Esophagus muscularis mucosa (tissue), 4 donors: ENCODE measurements at regions not wholly inside any gene's neighbourhood (a gene's known extent, or its start where the extent isn't known, plus 50 kb on each side); places are given as distances from the start of the nearest gene placed in this dataset.

Experiments used
- CTCF ChIP-seq, 3 experiments: fragments of 200-600 bp in 2 of 3; fragments of 450-650 bp in 1 of 3; sonication (generic) in 2 of 3; IDR thresholded peaks; one replicate each; pipeline ENCODE4 v1.5.1; 2017 to 2019; ENCODE audit warnings: antibody characterized with exemption in 3 of 3, mild to moderate bottlenecking in 2 of 3, moderate library complexity in 1 of 3
- EP300 ChIP-seq: sonication (generic); formaldehyde crosslinking; IDR thresholded peaks from one replicate; pipeline ENCODE4 v1.6.1; 2017; ENCODE audit warnings: antibody characterized with exemption
- POLR2A ChIP-seq: fragments of 450-650 bp; IDR thresholded peaks from one replicate; pipeline ENCODE4 v1.6.1; 2017; ENCODE audit warnings: antibody characterized with exemption, moderate library complexity, mild to moderate bottlenecking, low read depth
- POLR2AphosphoS5 ChIP-seq, 2 donors: sonication (generic); formaldehyde crosslinking; IDR thresholded peaks; one replicate each; pipeline ENCODE4 v1.6.1; 2017; ENCODE audit warnings: antibody characterized with exemption in 2 of 2

GRCh38 chr9:99680191-99680590 is 141.5 kb upstream of the NR4A3 start:
- TF ChIP-seq CTCF (IDR thresholded peaks at IDR 0.05) (no peak), POLR2A (no peak), EP300 (no peak), POLR2AphosphoS5 (IDR thresholded peaks at IDR 0.05) (no peak)
